H1 (cell line): ENCODE measurements at regions not wholly inside any gene's neighbourhood (a gene's known extent, or its start where the extent isn't known, plus 50 kb on each side); places are given as distances from the start of the nearest gene placed in this dataset.

Experiments used
- BCL11A ChIP-seq, 2 experiments: IDR thresholded peaks; one replicate each; pipeline ENCODE4 v1.6.1; 2011; ENCODE audit warnings: low read depth in 2 of 2, low read length in 2 of 2, mild to moderate bottlenecking in 2 of 2
- BRCA1 ChIP-seq: IDR thresholded peaks from 2 replicates; pipeline ENCODE4 v1.6.1; 2012; ENCODE audit warnings: low read depth, low read length, improper control_type of control experiment
- CHD1 ChIP-seq: IDR thresholded peaks from 2 replicates; pipeline ENCODE4 v1.6.1; 2012; ENCODE audit warnings: low read depth, low read length, improper control_type of control experiment
- CTCF ChIP-seq, 3 experiments: IDR thresholded peaks; 1 replicate in 2 of 3; 2 replicates in 1 of 3; pipeline versions ENCODE4 v1.5.1 to v1.6.1; 2011; ENCODE audit warnings: low read length in 3 of 3, mild to moderate bottlenecking in 3 of 3, inconsistent platforms in 2 of 3, low read depth in 1 of 3, moderate library complexity in 1 of 3; ENCODE audit not compliant: insufficient read depth in 1 of 3; ENCODE audit errors: control extremely low read depth in 1 of 3
- HDAC2 ChIP-seq, 2 experiments: fragments of 300-600 bp in 1 of 2; sonication (generic) in 1 of 2; IDR thresholded peaks; 2 replicates each; pipeline ENCODE4 v1.6.1; 2011 to 2012; ENCODE audit warnings: low read depth in 2 of 2, low read length in 2 of 2, mild to moderate bottlenecking in 2 of 2, moderate library complexity in 2 of 2, borderline replicate concordance in 1 of 2, inconsistent platforms in 1 of 2
- JUN ChIP-seq: IDR thresholded peaks from 2 replicates; pipeline ENCODE4 v1.6.1; 2011; ENCODE audit warnings: low read depth, mild to moderate bottlenecking, improper control_type of control experiment, low read length
- POLR2AphosphoS5 ChIP-seq: IDR thresholded peaks from 2 replicates; pipeline ENCODE4 v1.6.1; 2011; ENCODE audit warnings: low read depth, low read length
- USF2 ChIP-seq: IDR thresholded peaks from 2 replicates; pipeline ENCODE4 v1.6.1; 2011; ENCODE audit warnings: low read length, improper control_type of control experiment
- ZNF274 ChIP-seq: IDR thresholded peaks from 2 replicates; pipeline ENCODE4 v1.7.0; 2012; ENCODE audit warnings: low read length, borderline replicate concordance; ENCODE audit errors: extremely low read depth

DNA sequence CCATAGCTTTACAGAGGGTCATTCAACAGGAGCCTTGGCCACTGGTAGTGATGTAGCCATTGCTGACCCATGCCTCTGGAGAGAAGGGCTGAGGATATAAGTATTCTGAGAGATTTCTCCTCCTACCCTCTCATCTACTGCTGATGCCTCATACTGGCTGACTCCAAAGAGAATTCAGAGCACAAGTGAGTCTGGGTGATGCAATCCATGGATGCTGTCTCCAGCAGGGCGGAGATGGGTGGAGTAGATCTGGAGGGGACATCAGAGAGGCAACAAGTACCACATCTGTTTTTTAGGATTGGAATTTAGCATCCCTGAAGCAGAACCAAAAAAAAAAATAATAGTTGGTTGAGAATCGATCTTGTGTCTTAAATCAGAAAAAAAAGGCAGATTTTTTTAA, 705.7 kb upstream of the CELF2 start:
- TF ChIP-seq BCL11A (IDR thresholded peaks at IDR 0.05; ENCODE audit: low read depth in 2 of 2, low read length in 2 of 2) (no peak), CTCF (IDR thresholded peaks at IDR 0.05; ENCODE audit: control extremely low read depth in 1 of 3, insufficient read depth in 1 of 3, low read depth in 1 of 3, low read length in 3 of 3) (no peak), USF2 (no peak), BRCA1 (no peak), HDAC2 (IDR thresholded peaks at IDR 0.05; ENCODE audit: borderline replicate concordance in 1 of 2, low read depth in 2 of 2, low read length in 2 of 2) (no peak), CHD1 (no peak), ZNF274 (no peak), JUN (no peak), POLR2AphosphoS5 (no peak)
